Epithelial cell of esophagus (primary cell): ENCODE measurements at regions not wholly inside any gene's neighbourhood (a gene's known extent, or its start where the extent isn't known, plus 50 kb on each side); places are given as distances from the start of the nearest gene placed in this dataset.

ENCODE experiments used
- DNase-seq: peaks from one replicate; pipeline ENCODE4 v3.0.0; 2010; ENCODE audit warnings: low read depth
- H3K4me3 ChIP-seq: 2 replicates; pipeline ENCODE4 v1.5.1; 2011; ENCODE audit warnings: mild to moderate bottlenecking, low read length, control low read depth
- TF ChIP-seq, protein P1 (sequence below): IDR thresholded peaks from 2 replicates; pipeline ENCODE4 v1.5.1; 2011; ENCODE audit warnings: low read depth, mild to moderate bottlenecking, low read length, control low read depth, inconsistent platforms; ENCODE audit not compliant: insufficient read depth; ENCODE audit errors: missing control alignments

DNA sequence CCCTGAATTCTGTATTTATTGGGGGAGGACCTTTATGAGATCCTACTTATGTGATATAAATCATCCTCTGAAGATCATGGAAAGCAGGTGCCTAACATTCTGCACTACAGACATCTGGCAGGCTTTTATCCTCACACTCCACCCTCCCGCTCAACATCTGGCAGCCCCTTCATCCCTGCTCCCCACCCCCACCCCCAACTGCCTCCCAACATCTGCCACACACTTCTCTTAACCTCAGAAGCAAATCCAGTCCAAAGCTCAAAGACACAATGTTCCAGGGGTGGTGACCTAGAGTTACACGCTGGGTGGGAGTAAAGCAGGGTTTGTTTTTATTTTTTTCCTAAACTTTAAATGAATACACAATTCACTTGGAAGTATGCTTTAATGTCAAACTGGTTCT is 184.5 kb upstream of the ATP11B start:
- TF ChIP-seq, protein P1, sequence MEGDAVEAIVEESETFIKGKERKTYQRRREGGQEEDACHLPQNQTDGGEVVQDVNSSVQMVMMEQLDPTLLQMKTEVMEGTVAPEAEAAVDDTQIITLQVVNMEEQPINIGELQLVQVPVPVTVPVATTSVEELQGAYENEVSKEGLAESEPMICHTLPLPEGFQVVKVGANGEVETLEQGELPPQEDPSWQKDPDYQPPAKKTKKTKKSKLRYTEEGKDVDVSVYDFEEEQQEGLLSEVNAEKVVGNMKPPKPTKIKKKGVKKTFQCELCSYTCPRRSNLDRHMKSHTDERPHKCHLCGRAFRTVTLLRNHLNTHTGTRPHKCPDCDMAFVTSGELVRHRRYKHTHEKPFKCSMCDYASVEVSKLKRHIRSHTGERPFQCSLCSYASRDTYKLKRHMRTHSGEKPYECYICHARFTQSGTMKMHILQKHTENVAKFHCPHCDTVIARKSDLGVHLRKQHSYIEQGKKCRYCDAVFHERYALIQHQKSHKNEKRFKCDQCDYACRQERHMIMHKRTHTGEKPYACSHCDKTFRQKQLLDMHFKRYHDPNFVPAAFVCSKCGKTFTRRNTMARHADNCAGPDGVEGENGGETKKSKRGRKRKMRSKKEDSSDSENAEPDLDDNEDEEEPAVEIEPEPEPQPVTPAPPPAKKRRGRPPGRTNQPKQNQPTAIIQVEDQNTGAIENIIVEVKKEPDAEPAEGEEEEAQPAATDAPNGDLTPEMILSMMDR, result no peak
- H3K4me3 ChIP-seq, result no peak overlapping the region
- DNase-seq, result no peak

GRCh38 chr3:182609575-182610156 is 183.6 kb upstream of the ATP11B start:
- TF ChIP-seq, protein P1, result no peak
- H3K4me3 ChIP-seq, result no peak overlapping the region
- DNase-seq, result peak; percentile 94

GRCh38 chr3:182612332-182612731 is 181.0 kb upstream of the ATP11B start:
- H3K4me3 ChIP-seq, result no peak overlapping the region
- TF ChIP-seq, protein P1, result no peak
- no peak for DNase-seq

DNA sequence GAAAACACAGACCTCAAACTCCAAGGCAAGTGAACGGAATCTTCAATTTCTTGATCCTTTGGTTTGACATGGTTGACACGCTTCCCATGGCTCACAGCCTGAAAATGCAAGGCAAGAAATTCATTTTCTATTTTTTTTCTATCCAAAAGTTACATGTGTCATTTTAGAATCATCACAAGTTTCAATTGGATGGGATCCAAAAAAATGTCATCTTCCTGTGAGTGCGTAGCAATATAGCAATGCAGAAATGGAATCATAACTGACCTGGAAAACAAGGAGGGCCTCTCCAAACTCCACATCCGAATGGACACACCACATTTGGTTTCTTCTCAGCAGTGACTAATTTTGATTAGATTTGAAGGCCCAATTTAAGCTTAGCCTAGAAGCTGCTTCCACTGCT is 175.8 kb upstream of the ATP11B start:
- TF ChIP-seq, protein P1, result no peak
- DNase-seq, result peak; percentile 89
- no peak overlapping the region for H3K4me3 ChIP-seq

DNA sequence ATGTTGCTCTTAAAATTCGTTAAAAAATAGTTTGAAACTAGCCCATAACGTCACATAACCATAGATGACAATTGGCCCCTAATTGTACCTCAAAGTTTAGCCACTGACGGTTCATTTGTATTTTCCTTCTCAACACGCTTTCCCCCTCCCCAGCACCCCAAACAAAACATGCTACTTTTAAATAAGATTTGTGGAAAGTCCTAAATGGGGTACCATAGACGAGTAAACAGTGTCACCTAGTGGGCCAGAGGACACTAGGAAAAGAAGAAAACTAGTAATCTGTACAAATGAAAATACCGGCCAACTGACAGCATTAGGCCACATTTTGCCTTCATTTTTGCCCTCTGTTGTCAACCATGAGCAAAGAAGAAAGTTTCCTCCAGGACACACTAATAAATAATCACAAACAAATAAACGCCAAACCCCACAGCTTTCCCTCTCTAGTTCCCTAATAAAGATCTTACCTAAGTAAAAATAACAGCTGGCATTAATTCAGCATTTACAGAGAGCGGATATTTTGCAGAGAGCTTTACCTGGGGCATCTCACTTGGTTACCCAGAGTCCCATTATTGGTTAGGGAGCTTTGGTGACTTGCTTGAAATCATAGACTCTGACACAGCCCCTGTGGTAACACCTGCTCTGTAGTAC is 175.1 kb upstream of the ATP11B start:
- TF ChIP-seq, protein P1, result peak; percentile 72
- peak; percentile 67 for DNase-seq
- no peak overlapping the region for H3K4me3 ChIP-seq

GRCh38 chr3:182618981-182619591 is 174.2 kb upstream of the ATP11B start:
- peak; percentile 89 for DNase-seq
- TF ChIP-seq, protein P1, result no peak
- H3K4me3 ChIP-seq, result no peak overlapping the region
